K562 (cell line): ENCODE measurements at regions not wholly inside any gene's neighbourhood (a gene's known extent, or its start where the extent isn't known, plus 50 kb on each side); places are given as distances from the start of the nearest gene placed in this dataset.

Experiments
- ATAC-seq: fragments of 200-7000 bp; cut with Tn5 transposase; 3 replicates; pipeline ENCODE4 v1.9.1; 2020; ENCODE audit warnings: moderate library complexity
- BruUV-seq: library from RNA; stranded (reverse); fragments of 400-500 nt; replicated peaks from 2 replicates; lab custom pipeline; 2021; lab: Mats Ljungman, UMichigan
- CTCF ChIA-PET: fragments of 300-600 bp; formaldehyde crosslinking; extraction: SDS; loops from one replicate; lab custom pipeline; 2021; ENCODE audit warnings: low intra/inter-chr PET ratio; lab: Yijun Ruan, JAX
- POLR2A ChIA-PET: fragments of 300-600, 350-650 bp; sonication (Branson Sonifier 250); formaldehyde crosslinking; extraction: SDS; loops from one replicate; lab custom pipeline; 2021; ENCODE audit warnings: antibody characterized with exemption, inconsistent platforms; lab: Yijun Ruan, JAX
- DNase-seq, 4 experiments: peaks; one replicate each; pipeline versions ENCODE4 v3.0.0 to v3.0.0-alpha.2; 2011 to 2018; ENCODE audit warnings: low spot score in 3 of 4, mixed read lengths in 3 of 4; ENCODE audit errors: extremely low read depth in 1 of 4
- FAIRE-seq: peaks from 2 replicates; lab custom pipeline; 2011; peaks lifted over from hg19 to GRCh38; lab: Jason Lieb, UNC
- H2AFZ ChIP-seq: 2 replicates; pipeline ENCODE4 v1.6.0; 2011; ENCODE audit warnings: low read depth, low read length, control low read depth, inconsistent platforms
- H3K27ac ChIP-seq: fragments of 200-600 bp; 3 replicates; pipeline ENCODE4 v1.8.0; 2011; ENCODE audit warnings: low read depth, mild to moderate bottlenecking, control low read depth, inconsistent platforms, low read length, moderate library complexity, mixed read lengths; ENCODE audit errors: extremely low read depth
- H3K27me3 ChIP-seq, 2 experiments: fragments of 300-600 bp in 1 of 2; 2 replicates in 1 of 2; 3 replicates in 1 of 2; pipeline versions ENCODE4 v1.6.0 to v1.8.0; 2011; ENCODE audit warnings: inconsistent platforms in 2 of 2, low read length in 2 of 2, mild to moderate bottlenecking in 1 of 2, mixed read lengths in 1 of 2, moderate library complexity in 1 of 2; ENCODE audit not compliant: control insufficient read depth in 2 of 2, insufficient read depth in 2 of 2
- H3K36me3 ChIP-seq: fragments of 300-600 bp; 3 replicates; pipeline ENCODE4 v1.8.0; 2011; ENCODE audit warnings: mild to moderate bottlenecking, low read length, inconsistent platforms; ENCODE audit not compliant: control insufficient read depth, insufficient read depth
- H3K4me1 ChIP-seq, 2 experiments: fragments of 200-600 bp in 1 of 2; replicated peaks in 1 of 2; 2 replicates in 1 of 2; 3 replicates in 1 of 2; pipeline versions ENCODE4 v1.5.1 to v1.8.0; 2011; ENCODE audit warnings: inconsistent platforms in 2 of 2, low read length in 2 of 2, mild to moderate bottlenecking in 1 of 2, mixed read lengths in 1 of 2, moderate library complexity in 1 of 2; ENCODE audit not compliant: control insufficient read depth in 2 of 2, insufficient read depth in 2 of 2
- H3K4me2 ChIP-seq: 2 replicates; pipeline ENCODE4 v1.6.1; 2011; ENCODE audit warnings: low read length, control low read depth, inconsistent platforms, mixed read lengths; ENCODE audit not compliant: insufficient read depth
- H3K4me3 ChIP-seq: fragments of 200-600 bp; sonication (generic), shearing (Covaris generic); 2 replicates; pipeline ENCODE4 v1.5.1; 2016; ENCODE audit warnings: control low read depth, inconsistent platforms
- H3K79me2 ChIP-seq: fragments of 200-600 bp; 3 replicates; pipeline ENCODE4 v1.8.0; 2011; ENCODE audit warnings: low read length, inconsistent platforms; ENCODE audit not compliant: control insufficient read depth, insufficient read depth
- H3K9ac ChIP-seq, 2 experiments: 2 replicates each; pipeline versions ENCODE4 v1.6.0 to v1.6.1; 2011; ENCODE audit warnings: low read depth in 2 of 2, low read length in 2 of 2, control low read depth in 1 of 2, inconsistent platforms in 1 of 2, mild to moderate bottlenecking in 1 of 2, mixed read lengths in 1 of 2; ENCODE audit not compliant: insufficient read depth in 1 of 2
- H3K9me1 ChIP-seq: one replicate; pipeline ENCODE4 v1.6.0; 2011; ENCODE audit warnings: inconsistent platforms, mild to moderate bottlenecking, low read length, moderate library complexity; ENCODE audit not compliant: control insufficient read depth, insufficient read depth
- H3K9me3 ChIP-seq: replicated peaks from 2 replicates; pipeline ENCODE4 v1.5.1; 2011; ENCODE audit warnings: low read depth, low read length, inconsistent platforms; ENCODE audit not compliant: control insufficient read depth, insufficient read depth
- H4K20me1 ChIP-seq: replicated peaks from 2 replicates; pipeline ENCODE4 v1.6.1; 2011; ENCODE audit warnings: low read length, inconsistent platforms, mixed read lengths; ENCODE audit not compliant: control insufficient read depth, insufficient read depth
- BRCA1 ChIP-seq, 2 experiments: fragments of 450-650 bp in 1 of 2; sonication (generic) in 1 of 2; formaldehyde crosslinking in 1 of 2; IDR thresholded peaks; 2 replicates each; pipeline versions ENCODE4 v1.5.0 to v1.6.1; 2017 to 2020; ENCODE audit warnings: mild to moderate bottlenecking in 1 of 2, missing genetic modification reagents in 1 of 2
- CHD1 ChIP-seq: fragments of 200-600 bp; sonication (generic); IDR thresholded peaks from one replicate; pipeline ENCODE4 v1.6.1; 2012; ENCODE audit warnings: mild to moderate bottlenecking, moderate library complexity, low read length, inconsistent platforms
- EZH2 ChIP-seq: IDR thresholded peaks from 2 replicates; pipeline ENCODE4 v1.6.1; 2012; ENCODE audit warnings: low read depth, mild to moderate bottlenecking, inconsistent platforms, low read length, borderline replicate concordance
- ILK ChIP-seq: fragments of 450-650 bp; IDR thresholded peaks from 2 replicates; pipeline ENCODE4 v1.6.1; 2016; ENCODE audit warnings: missing genetic modification characterization, low read depth, mild to moderate bottlenecking, missing compliant biosample characterization, moderate library complexity, borderline replicate concordance
- SAFB2 ChIP-seq: fragments of 200-400 bp; formaldehyde crosslinking; IDR thresholded peaks from 2 replicates; pipeline ENCODE4 v1.6.1; 2018; ENCODE audit warnings: borderline replicate concordance, low read length, low read depth, moderate library complexity; ENCODE audit not compliant: severe bottlenecking
- ZNF512 ChIP-seq: IDR thresholded peaks from 2 replicates; pipeline ENCODE4 v1.6.1; 2016; ENCODE audit warnings: missing genetic modification characterization, missing compliant biosample characterization
- WGBS: fragments of 100-300 bp; shearing (Covaris generic); methylation state at CpG from one replicate; pipeline ENCODE4 v1.1.6; 2016; ENCODE audit warnings: low coverage, mixed read lengths; ENCODE audit not compliant: insufficient coverage; ENCODE audit errors: missing lambda C conversion rate; 5-methylcytosine and 5-hydroxymethylcytosine counted together
- in situ Hi-C: fragments of 300-500 bp; cut with MboI; formaldehyde crosslinking; loops from 4 replicates; pipeline ENCODE4 v1.15.0; 2018; ENCODE audit warnings: inconsistent platforms, mixed read lengths
- intact Hi-C: fragments of 100-400 bp; cut with micrococcal nuclease; formaldehyde crosslinking; loops from 2 replicates; pipeline ENCODE4 v1.14.2; 2022
- TF ChIP-seq, protein P1 (sequence below): fragments of 250-450 bp; sonication (Bioruptor Pico); IDR thresholded peaks from 2 replicates; pipeline ENCODE4 v1.8.0; 2021; ENCODE audit warnings: moderate library complexity, mild to moderate bottlenecking, inconsistent platforms
- TF ChIP-seq, protein P2 (sequence below): sonication (generic); formaldehyde crosslinking; IDR thresholded peaks from 2 replicates; pipeline ENCODE4 v1.8.1; 2022; ENCODE audit warnings: missing genetic modification reagents
- TF ChIP-seq, protein P3 (sequence below), 2 experiments: fragments of 450-650 bp in 1 of 2; sonication (generic) in 1 of 2; formaldehyde crosslinking in 1 of 2; IDR thresholded peaks in 1 of 2; conservative IDR thresholded peaks in 1 of 2; 2 replicates each; pipeline versions ENCODE4 v1.6.1 to v1.8.1; 2016 to 2023; ENCODE audit warnings: mild to moderate bottlenecking in 2 of 2, moderate library complexity in 2 of 2, inconsistent platforms in 1 of 2, missing genetic modification reagents in 1 of 2
- TF ChIP-seq, protein P4 (sequence below): sonication (generic); formaldehyde crosslinking; IDR thresholded peaks from 2 replicates; pipeline ENCODE4 v1.8.0; 2023; ENCODE audit warnings: mild to moderate bottlenecking, missing genetic modification reagents

GRCh38 chr16:86632206-86632605 lies 53.9 kb downstream of the FOXL1 start:
- intact Hi-C loops (no loop called here), in situ Hi-C loops (no loop called here)
- CTCF ChIA-PET, result no interaction called here
- WGBS, result 1% methylated on average over 14 of the region's 16 CpGs
- Histone ChIP-seq H3K9ac (no peak overlapping the region), H3K36me3 (no peaks in the 10 kb centered on the region), H3K4me3 (no peak overlapping the region), H4K20me1 (no peaks in the 10 kb centered on the region), H3K79me2 (no peaks in the 10 kb centered on the region), H3K27ac (no peak overlapping the region), H3K9me1 (no peaks in the 10 kb centered on the region), H3K27me3 (peaks cover 28 to 53% of the 10 kb centered on the region in 2 experiments), H3K4me2 (no peak overlapping the region), H3K4me1 (no peaks in the 10 kb centered on the region), H3K9me3 (no peaks in the 10 kb centered on the region), H2AFZ (no peak overlapping the region)
- POLR2A ChIA-PET, result no interaction called here
- DNase-seq, result no peak
- no peak for FAIRE-seq
- ATAC-seq, result no peak
- BruUV-seq, result no TSS peak
- TF ChIP-seq ZNF512 (tag) (no peak), ILK (tag) (no peak), EZH2 (no peak), CHD1 (no peak), SAFB2 (no peak), BRCA1 (IDR thresholded peaks at IDR 0.05) (no peak), BRCA1 (CRISPR knock-in tag; IDR thresholded peaks at IDR 0.05) (no peak)
- TF ChIP-seq, protein P1, sequence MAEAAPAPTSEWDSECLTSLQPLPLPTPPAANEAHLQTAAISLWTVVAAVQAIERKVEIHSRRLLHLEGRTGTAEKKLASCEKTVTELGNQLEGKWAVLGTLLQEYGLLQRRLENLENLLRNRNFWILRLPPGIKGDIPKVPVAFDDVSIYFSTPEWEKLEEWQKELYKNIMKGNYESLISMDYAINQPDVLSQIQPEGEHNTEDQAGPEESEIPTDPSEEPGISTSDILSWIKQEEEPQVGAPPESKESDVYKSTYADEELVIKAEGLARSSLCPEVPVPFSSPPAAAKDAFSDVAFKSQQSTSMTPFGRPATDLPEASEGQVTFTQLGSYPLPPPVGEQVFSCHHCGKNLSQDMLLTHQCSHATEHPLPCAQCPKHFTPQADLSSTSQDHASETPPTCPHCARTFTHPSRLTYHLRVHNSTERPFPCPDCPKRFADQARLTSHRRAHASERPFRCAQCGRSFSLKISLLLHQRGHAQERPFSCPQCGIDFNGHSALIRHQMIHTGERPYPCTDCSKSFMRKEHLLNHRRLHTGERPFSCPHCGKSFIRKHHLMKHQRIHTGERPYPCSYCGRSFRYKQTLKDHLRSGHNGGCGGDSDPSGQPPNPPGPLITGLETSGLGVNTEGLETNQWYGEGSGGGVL (CRISPR knock-in tag), result no peak
- TF ChIP-seq, protein P2, sequence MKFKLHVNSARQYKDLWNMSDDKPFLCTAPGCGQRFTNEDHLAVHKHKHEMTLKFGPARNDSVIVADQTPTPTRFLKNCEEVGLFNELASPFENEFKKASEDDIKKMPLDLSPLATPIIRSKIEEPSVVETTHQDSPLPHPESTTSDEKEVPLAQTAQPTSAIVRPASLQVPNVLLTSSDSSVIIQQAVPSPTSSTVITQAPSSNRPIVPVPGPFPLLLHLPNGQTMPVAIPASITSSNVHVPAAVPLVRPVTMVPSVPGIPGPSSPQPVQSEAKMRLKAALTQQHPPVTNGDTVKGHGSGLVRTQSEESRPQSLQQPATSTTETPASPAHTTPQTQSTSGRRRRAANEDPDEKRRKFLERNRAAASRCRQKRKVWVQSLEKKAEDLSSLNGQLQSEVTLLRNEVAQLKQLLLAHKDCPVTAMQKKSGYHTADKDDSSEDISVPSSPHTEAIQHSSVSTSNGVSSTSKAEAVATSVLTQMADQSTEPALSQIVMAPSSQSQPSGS (CRISPR knock-in tag), result no peak
- TF ChIP-seq, protein P3, sequence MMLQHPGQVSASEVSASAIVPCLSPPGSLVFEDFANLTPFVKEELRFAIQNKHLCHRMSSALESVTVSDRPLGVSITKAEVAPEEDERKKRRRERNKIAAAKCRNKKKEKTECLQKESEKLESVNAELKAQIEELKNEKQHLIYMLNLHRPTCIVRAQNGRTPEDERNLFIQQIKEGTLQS (IDR thresholded peaks at IDR 0.05), result no peak
- TF ChIP-seq, protein P3 (CRISPR knock-in tag; conservative IDR thresholded peaks at IDR 0.05), result no peak
- TF ChIP-seq, protein P4, sequence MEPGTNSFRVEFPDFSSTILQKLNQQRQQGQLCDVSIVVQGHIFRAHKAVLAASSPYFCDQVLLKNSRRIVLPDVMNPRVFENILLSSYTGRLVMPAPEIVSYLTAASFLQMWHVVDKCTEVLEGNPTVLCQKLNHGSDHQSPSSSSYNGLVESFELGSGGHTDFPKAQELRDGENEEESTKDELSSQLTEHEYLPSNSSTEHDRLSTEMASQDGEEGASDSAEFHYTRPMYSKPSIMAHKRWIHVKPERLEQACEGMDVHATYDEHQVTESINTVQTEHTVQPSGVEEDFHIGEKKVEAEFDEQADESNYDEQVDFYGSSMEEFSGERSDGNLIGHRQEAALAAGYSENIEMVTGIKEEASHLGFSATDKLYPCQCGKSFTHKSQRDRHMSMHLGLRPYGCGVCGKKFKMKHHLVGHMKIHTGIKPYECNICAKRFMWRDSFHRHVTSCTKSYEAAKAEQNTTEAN (CRISPR knock-in tag), result no peak
